Stimulated activated CD4-positive, alpha-beta T cell treated with anti-CD3 and anti-CD28 coated beads, Interleukin-2, amount 100 ng/mL, for 24 hours (primary cell): ENCODE measurements at regions not wholly inside any gene's neighbourhood (a gene's known extent, or its start where the extent isn't known, plus 50 kb on each side); places are given as distances from the start of the nearest gene placed in this dataset.
"Not testable (repeated sequence)": the region's sequence is repeated elsewhere in the genome, so short reads cannot be mapped to it uniquely, and the experiment has no call there.

ENCODE experiments used
- DNase-seq, 2 donors: peaks; one replicate each; pipeline ENCODE4 v3.0.0-alpha.2; 2020

GRCh38 chr13:21920802-21921201, 249.9 kb downstream of the FGF9 start:
- not testable (repeated sequence) for DNase-seq

- DNase-seq, result no peak
Observed at GRCh38 chr13:21924958-21925357, 254.1 kb downstream of the FGF9 start.

GRCh38 chr13:21925720-21926119, 254.8 kb downstream of the FGF9 start:
- no peak for DNase-seq

GRCh38 chr13:21929400-21929799, 258.5 kb downstream of the FGF9 start:
- DNase-seq, result no peak

DNA sequence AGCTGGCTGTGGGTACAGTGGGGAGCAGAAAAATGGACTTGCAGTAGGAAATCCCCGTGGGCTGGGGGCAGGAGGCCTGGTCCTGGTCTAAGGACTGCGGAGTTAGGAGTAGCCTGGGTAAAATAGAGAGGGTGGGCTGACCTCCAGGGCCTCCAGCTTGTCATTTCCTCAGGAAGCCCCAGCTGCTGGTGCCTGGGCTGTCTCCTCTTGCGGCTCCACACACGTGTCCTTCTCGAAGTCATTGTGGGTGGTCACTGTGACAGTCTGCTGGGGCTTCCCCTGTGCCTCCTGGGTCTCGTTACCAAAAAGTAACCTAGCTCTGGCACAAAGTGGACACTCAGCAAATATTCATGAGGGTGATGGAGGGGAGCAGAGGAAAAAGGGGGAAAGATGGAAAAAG, 259.7 kb downstream of the FGF9 start:
- no peak for DNase-seq

DNA sequence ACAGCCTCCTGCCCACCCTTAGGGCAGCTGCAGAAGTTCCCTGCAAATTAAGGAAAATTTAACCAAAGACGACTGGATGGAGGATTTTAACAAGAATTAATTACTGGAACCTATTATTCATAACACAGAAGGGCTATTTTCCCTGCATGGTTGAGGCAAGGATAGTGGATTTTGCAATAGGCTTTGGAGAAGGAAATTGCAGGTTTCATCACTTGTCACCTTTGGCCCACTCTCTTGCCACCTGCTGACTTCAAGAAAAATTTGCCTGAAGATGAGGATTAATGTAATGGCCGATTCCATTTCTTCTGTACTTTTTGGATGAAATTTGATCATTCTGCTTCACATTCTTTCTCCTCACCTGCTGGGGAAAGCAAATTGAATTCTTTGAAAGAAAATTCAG, 261.7 kb downstream of the FGF9 start:
- DNase-seq, result no peak

GRCh38 chr13:21932996-21933395, 262.1 kb downstream of the FGF9 start:
- DNase-seq, result no peak

GRCh38 chr13:21934284-21934683, 263.4 kb downstream of the FGF9 start:
- DNase-seq, result no peak

DNA sequence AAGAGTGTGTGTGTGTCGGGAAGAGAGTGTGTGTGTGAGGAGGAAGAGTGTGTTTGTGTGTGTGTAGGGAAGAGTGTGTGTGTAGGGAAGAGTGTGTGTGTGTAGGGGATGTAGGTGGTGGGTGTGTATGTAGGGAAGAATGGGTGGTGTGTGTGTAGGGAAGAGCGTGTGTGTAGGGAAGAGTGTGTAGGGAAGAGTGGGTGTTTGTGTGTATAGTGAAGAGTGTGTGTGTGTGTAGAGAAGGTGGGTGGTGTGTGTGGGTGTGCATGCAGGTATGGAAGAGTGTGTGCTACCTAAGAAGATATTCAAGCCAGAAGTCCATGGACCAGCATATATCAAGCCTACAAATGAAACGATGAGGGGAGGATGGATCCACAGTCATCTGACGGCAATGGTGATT, 265.8 kb downstream of the FGF9 start:
- no peak for DNase-seq

DNA sequence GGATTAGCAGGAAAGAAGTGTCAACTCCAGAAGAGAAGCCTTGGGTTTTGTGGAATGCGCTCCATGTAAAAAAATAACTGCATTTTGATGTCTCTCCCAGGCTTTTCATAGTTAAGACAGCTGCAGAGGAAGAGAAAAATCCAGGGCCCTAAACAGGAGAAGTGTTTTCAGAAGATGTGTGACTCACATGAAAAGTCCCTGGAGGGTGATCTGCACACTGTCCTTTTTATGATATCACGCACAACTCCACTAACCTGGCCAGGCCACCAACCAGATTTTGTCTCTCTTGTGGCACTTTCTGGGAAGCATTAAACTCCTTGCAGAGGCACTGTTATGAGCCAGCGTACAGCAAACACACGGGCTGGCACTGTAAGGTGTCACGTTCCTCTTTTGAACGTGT, 267.3 kb downstream of the FGF9 start:
- no peak for DNase-seq

DNA sequence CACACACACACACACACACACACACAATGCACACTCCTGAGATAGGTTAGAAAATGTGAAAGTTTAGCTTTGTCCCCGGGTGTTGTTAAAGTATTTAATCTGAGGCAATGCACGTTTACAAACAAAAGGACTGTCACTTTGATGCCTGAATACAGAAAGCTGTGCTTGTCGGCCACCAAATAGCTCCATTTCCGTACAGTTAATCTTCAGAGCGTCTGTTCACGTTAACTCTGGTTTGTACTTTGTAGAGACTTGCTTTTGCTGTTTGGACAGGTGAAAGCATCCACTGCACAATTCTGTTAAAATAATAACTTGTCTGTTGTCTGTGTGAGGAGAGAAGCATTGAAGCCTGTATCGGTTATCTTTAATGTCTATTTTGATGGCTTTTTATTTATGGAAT, 267.8 kb downstream of the FGF9 start:
- no peak for DNase-seq

DNA sequence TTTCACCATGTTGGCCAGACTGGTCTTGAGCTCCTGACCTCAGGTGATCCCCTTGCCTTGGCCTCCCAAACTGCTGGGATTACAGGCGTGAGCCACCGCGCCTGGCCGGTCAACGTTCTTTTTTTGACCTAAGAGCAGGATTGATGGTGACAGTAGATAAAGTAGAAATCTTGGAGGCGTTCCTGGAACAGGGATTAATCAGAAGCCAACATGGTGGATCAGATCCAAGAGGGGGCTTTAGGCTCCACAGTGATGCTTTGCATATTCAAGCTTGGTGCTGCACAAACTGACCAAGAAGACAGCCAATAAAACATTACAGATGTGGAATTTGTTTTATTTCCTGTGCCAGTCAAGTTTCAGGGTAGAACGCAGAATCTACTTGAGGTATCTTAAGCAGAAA, 271.2 kb downstream of the FGF9 start:
- no peak for DNase-seq

GRCh38 chr13:21944610-21945009, 273.7 kb downstream of the FGF9 start:
- no peak for DNase-seq

GRCh38 chr13:21945195-21945594, 274.3 kb downstream of the FGF9 start:
- DNase-seq, result no peak

DNA sequence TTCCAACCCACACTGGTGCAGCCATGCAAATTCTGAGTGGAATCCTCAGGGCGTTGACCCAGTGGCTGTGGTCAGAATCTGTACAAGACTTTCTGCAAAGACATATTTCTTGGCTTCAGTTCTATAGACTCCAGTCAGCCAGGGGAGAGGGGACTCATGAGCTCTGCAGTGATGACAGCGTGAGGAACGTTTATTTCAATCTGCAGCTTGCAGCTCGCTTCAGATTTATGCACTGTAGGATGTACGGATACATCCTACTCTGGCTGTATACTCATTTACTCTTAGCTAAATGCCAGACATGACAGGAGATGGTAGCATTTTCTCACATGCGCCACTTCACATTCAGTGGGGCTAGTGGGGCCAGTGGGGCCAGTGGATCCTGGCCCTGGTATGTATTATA, 276.1 kb downstream of the FGF9 start:
- no peak for DNase-seq

- DNase-seq, result no peak
Observed at GRCh38 chr13:21948769-21949474, 278.0 kb downstream of the FGF9 start.

GRCh38 chr13:21949818-21950429, 279.1 kb downstream of the FGF9 start:
- DNase-seq, result no peak

DNA sequence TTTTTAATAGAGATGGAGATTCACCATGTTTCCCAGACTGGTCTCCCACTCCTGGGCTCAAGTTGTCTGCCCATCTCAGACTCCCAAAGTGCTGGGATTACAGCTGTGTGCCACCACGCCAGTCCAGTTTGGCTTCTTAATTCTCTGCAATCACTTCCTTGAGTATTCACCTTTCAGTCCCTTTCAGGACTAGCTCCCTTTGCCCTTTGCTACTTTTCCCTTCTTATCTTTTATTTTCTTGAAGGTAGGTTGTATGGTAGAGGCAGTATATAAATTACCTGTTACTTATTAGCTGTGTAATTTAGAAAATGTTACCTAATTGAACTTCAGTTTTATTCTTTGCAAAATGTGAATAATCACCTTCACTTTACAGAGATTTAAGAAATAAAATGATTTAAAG, 285.8 kb downstream of the FGF9 start:
- DNase-seq, result no peak

- DNase-seq, result no peak
Observed at GRCh38 chr13:21957833-21958232, 287.0 kb downstream of the FGF9 start.

GRCh38 chr13:21960108-21960507, 289.2 kb downstream of the FGF9 start:
- DNase-seq, result no peak

GRCh38 chr13:21964686-21965085, 293.8 kb downstream of the FGF9 start:
- DNase-seq, result no peak

- no peak for DNase-seq
Observed at GRCh38 chr13:21965095-21965494, 294.2 kb downstream of the FGF9 start.

- no peak for DNase-seq
Observed at GRCh38 chr13:21966014-21966413, 295.1 kb downstream of the FGF9 start.

DNA sequence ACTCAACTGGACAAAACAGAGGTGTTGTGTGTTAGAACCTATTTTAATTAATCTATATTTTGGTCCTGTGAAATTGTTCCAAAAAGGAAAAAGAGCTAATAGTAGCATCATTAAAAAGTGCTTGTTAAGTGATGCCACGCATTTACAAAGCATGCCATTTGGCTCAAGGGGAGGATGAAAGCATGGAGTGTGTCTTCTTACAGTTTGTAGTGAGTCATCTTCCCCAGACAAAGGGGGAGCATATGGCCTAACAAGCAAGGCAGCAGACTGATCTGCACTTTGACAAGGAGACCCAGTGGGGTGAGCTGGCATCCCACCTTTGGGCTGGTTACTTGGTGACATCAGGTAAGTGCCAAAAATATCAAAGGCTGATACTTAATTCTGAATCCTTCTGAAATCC, 297.0 kb downstream of the FGF9 start:
- no peak for DNase-seq

DNA sequence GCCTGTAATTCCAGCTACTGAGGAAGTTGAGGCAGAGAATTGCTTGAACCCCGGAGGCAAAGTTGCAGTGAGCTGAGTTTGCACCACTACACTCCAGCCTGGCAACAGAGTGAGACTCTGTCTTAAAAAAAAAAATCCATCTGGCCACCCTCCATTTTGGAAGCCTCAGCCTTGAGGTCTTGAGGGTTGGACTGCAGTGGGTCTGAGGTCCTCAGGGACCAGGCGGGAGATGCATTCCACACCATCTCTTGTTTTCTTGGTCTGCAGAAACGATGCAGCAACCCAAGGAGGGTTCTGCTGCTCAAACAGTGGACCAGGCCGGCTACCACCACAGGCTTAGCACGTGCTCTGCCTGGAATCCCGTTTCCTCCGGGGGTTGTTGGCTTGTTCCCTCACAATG, 299.3 kb downstream of the FGF9 start:
- no peak for DNase-seq
